Keratinocyte (primary cell): ENCODE measurements at regions not wholly inside any gene's neighbourhood (a gene's known extent, or its start where the extent isn't known, plus 50 kb on each side); places are given as distances from the start of the nearest gene placed in this dataset.

ENCODE experiments used
- DNase-seq: peaks from one replicate; pipeline ENCODE4 v3.0.0-alpha.2; 2011; ENCODE audit warnings: low read depth, missing footprints, low spot score
- FAIRE-seq: peaks from 2 replicates; lab custom pipeline; 2011; peaks lifted over from hg19 to GRCh38; lab: Jason Lieb, UNC
- H2AFZ ChIP-seq: 2 replicates; pipeline ENCODE4 v1.6.0; 2012; ENCODE audit warnings: low read length, control low read depth, inconsistent platforms; ENCODE audit not compliant: control insufficient read depth
- H3K27ac ChIP-seq: 2 replicates; pipeline ENCODE4 v1.5.1; 2011; ENCODE audit warnings: low read length; ENCODE audit not compliant: control insufficient read depth, insufficient read depth
- H3K27me3 ChIP-seq: 3 replicates; pipeline ENCODE4 v1.6.0; 2011; ENCODE audit warnings: low read length; ENCODE audit not compliant: control insufficient read depth, insufficient read depth; ENCODE audit errors: extremely low read depth
- H3K36me3 ChIP-seq, 2 experiments: 2 replicates in 1 of 2; 3 replicates in 1 of 2; pipeline ENCODE4 v1.5.1; 2011; ENCODE audit warnings: low read length in 2 of 2, mild to moderate bottlenecking in 1 of 2; ENCODE audit not compliant: control insufficient read depth in 2 of 2, insufficient read depth in 2 of 2; ENCODE audit errors: extremely low read depth in 1 of 2
- H3K4me1 ChIP-seq: 3 replicates; pipeline ENCODE4 v1.5.1; 2011; ENCODE audit warnings: low read length; ENCODE audit not compliant: control insufficient read depth, insufficient read depth; ENCODE audit errors: extremely low read depth
- H3K4me2 ChIP-seq: 3 replicates; pipeline ENCODE4 v1.6.0; 2011; ENCODE audit warnings: low read depth, low read length; ENCODE audit not compliant: control insufficient read depth, insufficient read depth; ENCODE audit errors: extremely low read depth
- H3K4me3 ChIP-seq, 3 experiments: fragments of 200-600 bp in 1 of 3; sonication (generic) in 1 of 3; 2 replicates in 2 of 3; 3 replicates in 1 of 3; pipeline ENCODE4 v1.5.1; 2011 to 2016; ENCODE audit warnings: low read length in 3 of 3, mild to moderate bottlenecking in 3 of 3, control low read depth in 2 of 3, inconsistent platforms in 1 of 3, low read depth in 1 of 3, mixed read lengths in 1 of 3, mixed run types in 1 of 3, moderate library complexity in 1 of 3; ENCODE audit not compliant: control insufficient read depth in 2 of 3, insufficient read depth in 2 of 3; ENCODE audit errors: extremely low read depth in 1 of 3
- H3K79me2 ChIP-seq: 2 replicates; pipeline ENCODE4 v1.6.0; 2012; ENCODE audit warnings: low read length; ENCODE audit not compliant: control insufficient read depth, insufficient read depth
- H3K9ac ChIP-seq: 3 replicates; pipeline ENCODE4 v1.6.0; 2011; ENCODE audit warnings: low read length; ENCODE audit not compliant: control insufficient read depth, insufficient read depth; ENCODE audit errors: extremely low read depth
- H3K9me1 ChIP-seq: 3 replicates; pipeline ENCODE4 v1.6.0; 2011; ENCODE audit warnings: low read length; ENCODE audit not compliant: control insufficient read depth, insufficient read depth; ENCODE audit errors: extremely low read depth
- H3K9me3 ChIP-seq: 2 replicates; pipeline ENCODE4 v1.5.1; 2012; ENCODE audit warnings: low read depth, low read length; ENCODE audit not compliant: control insufficient read depth
- H4K20me1 ChIP-seq: 3 replicates; pipeline ENCODE4 v1.6.0; 2011; ENCODE audit warnings: low read length; ENCODE audit not compliant: control insufficient read depth, insufficient read depth; ENCODE audit errors: extremely low read depth
- EZH2 ChIP-seq: IDR thresholded peaks from one replicate; pipeline ENCODE4 v1.6.1; 2012; ENCODE audit warnings: inconsistent platforms, mild to moderate bottlenecking, low read length, moderate library complexity
- dilution Hi-C: fragments of 300-500 bp; cut with MboI; formaldehyde crosslinking; loops from one replicate; pipeline ENCODE4 v1.7.0; 2020; ENCODE audit warnings: low sequenced_read_pairs; ENCODE audit not compliant: extremely low pct_ligation_motif_present
- TF ChIP-seq, protein P1 (sequence below), 3 experiments: IDR thresholded peaks in 1 of 3; conservative IDR thresholded peaks in 1 of 3; optimal IDR thresholded peaks in 1 of 3; 2 replicates in 2 of 3; 3 replicates in 1 of 3; pipeline versions ENCODE3 to v1.5.1; 2011; ENCODE audit warnings: low read length in 3 of 3, mild to moderate bottlenecking in 3 of 3, moderate library complexity in 2 of 3, control low read depth in 1 of 3, inconsistent platforms in 1 of 3; ENCODE audit not compliant: insufficient read depth in 2 of 3; ENCODE audit errors: extremely low read depth in 1 of 3

DNA sequence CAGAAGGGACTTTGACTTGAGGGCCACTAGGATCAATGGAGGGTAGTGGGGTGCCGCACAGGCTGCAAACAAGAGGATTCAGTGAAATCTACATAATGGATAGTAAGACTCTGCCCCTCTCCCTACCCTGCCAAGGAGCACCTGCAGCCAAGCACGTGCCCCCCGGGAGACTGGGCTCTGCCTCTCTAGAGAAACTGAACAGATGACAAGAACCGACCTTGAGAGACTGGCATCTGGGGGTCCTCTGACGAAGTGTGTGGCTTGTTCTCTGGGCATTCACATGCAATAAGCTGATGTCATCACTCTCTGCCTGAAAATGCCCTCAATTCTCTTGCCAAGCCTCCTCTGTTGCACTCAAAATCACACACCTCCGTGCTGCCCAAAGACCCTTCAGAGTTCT is 132.3 kb downstream of the FAM43A start:
- DNase-seq: no peak
- Histone ChIP-seq H3K4me1 (no peaks in the 10 kb centered on the region), H3K9me3 (no peaks in the 10 kb centered on the region), H3K36me3 (no peaks in the 10 kb centered on the region), H3K27me3 (peaks cover 4% of the 10 kb centered on the region), H3K27ac (no peak overlapping the region), H3K9me1 (no peaks in the 10 kb centered on the region), H3K9ac (no peak overlapping the region), H4K20me1 (no peaks in the 10 kb centered on the region), H3K4me3 (no peak overlapping the region), H3K79me2 (no peaks in the 10 kb centered on the region), H3K4me2 (no peak overlapping the region), H2AFZ (no peak overlapping the region)
- FAIRE-seq: no peak
- no peak for TF ChIP-seq EZH2
- TF ChIP-seq, protein P1, sequence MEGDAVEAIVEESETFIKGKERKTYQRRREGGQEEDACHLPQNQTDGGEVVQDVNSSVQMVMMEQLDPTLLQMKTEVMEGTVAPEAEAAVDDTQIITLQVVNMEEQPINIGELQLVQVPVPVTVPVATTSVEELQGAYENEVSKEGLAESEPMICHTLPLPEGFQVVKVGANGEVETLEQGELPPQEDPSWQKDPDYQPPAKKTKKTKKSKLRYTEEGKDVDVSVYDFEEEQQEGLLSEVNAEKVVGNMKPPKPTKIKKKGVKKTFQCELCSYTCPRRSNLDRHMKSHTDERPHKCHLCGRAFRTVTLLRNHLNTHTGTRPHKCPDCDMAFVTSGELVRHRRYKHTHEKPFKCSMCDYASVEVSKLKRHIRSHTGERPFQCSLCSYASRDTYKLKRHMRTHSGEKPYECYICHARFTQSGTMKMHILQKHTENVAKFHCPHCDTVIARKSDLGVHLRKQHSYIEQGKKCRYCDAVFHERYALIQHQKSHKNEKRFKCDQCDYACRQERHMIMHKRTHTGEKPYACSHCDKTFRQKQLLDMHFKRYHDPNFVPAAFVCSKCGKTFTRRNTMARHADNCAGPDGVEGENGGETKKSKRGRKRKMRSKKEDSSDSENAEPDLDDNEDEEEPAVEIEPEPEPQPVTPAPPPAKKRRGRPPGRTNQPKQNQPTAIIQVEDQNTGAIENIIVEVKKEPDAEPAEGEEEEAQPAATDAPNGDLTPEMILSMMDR (optimal IDR thresholded peaks at IDR 0.05 in 1 of 3, IDR thresholded peaks at IDR 0.05 in 1 of 3, conservative IDR thresholded peaks at IDR 0.05 in 1 of 3; ENCODE audit: extremely low read depth in 1 of 3, insufficient read depth in 2 of 3, low read length in 3 of 3): no peak
- dilution Hi-C loops: no loop called here

DNA sequence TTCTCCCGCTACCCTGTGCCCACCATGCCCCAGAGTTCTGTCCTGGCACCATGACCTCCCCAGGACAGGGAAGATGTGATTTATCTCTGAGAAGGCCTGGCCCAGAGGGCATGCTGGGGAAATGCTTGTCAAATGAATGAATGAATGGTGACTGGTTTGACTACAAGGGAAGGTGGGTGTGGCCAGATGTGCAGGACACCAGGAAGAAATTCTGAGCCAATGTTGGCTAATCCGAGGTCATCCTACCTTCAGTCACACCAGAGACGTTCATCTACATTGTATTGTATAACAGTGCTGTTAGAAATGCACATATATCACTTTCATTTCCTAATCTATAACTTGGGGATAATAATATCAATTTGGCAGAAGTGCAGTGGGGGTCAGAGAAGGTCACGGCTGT is 138.4 kb downstream of the FAM43A start:
- Histone ChIP-seq H3K9me1 (no peaks in the 10 kb centered on the region), H3K36me3 (no peaks in the 10 kb centered on the region), H3K9ac (no peak overlapping the region), H3K4me3 (no peak overlapping the region), H3K9me3 (no peaks in the 10 kb centered on the region), H2AFZ (no peak overlapping the region), H3K4me1 (no peaks in the 10 kb centered on the region), H3K27ac (no peak overlapping the region), H3K27me3 (peaks cover 11% of the 10 kb centered on the region), H3K79me2 (no peaks in the 10 kb centered on the region), H3K4me2 (no peak overlapping the region), H4K20me1 (no peaks in the 10 kb centered on the region)
- TF ChIP-seq, protein P1 (optimal IDR thresholded peaks at IDR 0.05 in 1 of 3, IDR thresholded peaks at IDR 0.05 in 1 of 3, conservative IDR thresholded peaks at IDR 0.05 in 1 of 3; ENCODE audit: extremely low read depth in 1 of 3, insufficient read depth in 2 of 3, low read length in 3 of 3): no peak
- no peak for TF ChIP-seq EZH2
- no peak for FAIRE-seq
- no peak for DNase-seq
- dilution Hi-C loops: no loop called here
